DND-41 (cell line): ENCODE measurements at regions not wholly inside any gene's neighbourhood (a gene's known extent, or its start where the extent isn't known, plus 50 kb on each side); places are given as distances from the start of the nearest gene placed in this dataset.

ENCODE experiments used
- ATAC-seq: fragments of 200-7000 bp; cut with Tn5 transposase; 3 replicates; pipeline ENCODE4 v1.9.1; 2021; ENCODE audit warnings: low read depth; ENCODE audit not compliant: insufficient read depth
- DNase-seq: peaks from one replicate; pipeline ENCODE4 v3.0.0-alpha.2; 2020
- H2AFZ ChIP-seq: 2 replicates; pipeline ENCODE4 v1.6.0; 2012; ENCODE audit warnings: low read depth, low read length
- H3K27ac ChIP-seq: 2 replicates; pipeline ENCODE4 v1.5.1; 2012; ENCODE audit warnings: low read length, inconsistent platforms
- H3K27me3 ChIP-seq: fragments of 200-600 bp; sonication (generic); 2 replicates; pipeline ENCODE4 v1.6.0; 2012; ENCODE audit warnings: low read length, mild to moderate bottlenecking, inconsistent platforms; ENCODE audit not compliant: insufficient read depth, poor library complexity
- H3K36me3 ChIP-seq: 2 replicates; pipeline ENCODE4 v1.5.1; 2012; ENCODE audit warnings: low read length, inconsistent platforms; ENCODE audit not compliant: insufficient read depth
- H3K4me1 ChIP-seq: 2 replicates; pipeline ENCODE4 v1.5.1; 2012; ENCODE audit warnings: mild to moderate bottlenecking, low read length; ENCODE audit not compliant: insufficient read depth
- H3K4me2 ChIP-seq: 2 replicates; pipeline ENCODE4 v1.6.0; 2012; ENCODE audit warnings: mild to moderate bottlenecking, moderate library complexity, low read length, inconsistent platforms; ENCODE audit not compliant: insufficient read depth
- H3K4me3 ChIP-seq, 2 experiments: fragments of 200-600 bp in 1 of 2; shearing (Covaris generic) in 1 of 2; 2 replicates each; pipeline ENCODE4 v1.5.1; 2012 to 2016; ENCODE audit warnings: inconsistent platforms in 2 of 2, low read length in 2 of 2, mild to moderate bottlenecking in 2 of 2, low read depth in 1 of 2, moderate library complexity in 1 of 2
- H3K79me2 ChIP-seq: 2 replicates; pipeline ENCODE4 v1.6.0; 2012; ENCODE audit warnings: low read length, inconsistent platforms; ENCODE audit not compliant: insufficient read depth
- H3K9ac ChIP-seq: 2 replicates; pipeline ENCODE4 v1.6.0; 2012; ENCODE audit warnings: low read depth, mild to moderate bottlenecking, inconsistent platforms, low read length, moderate library complexity
- H3K9me3 ChIP-seq: 2 replicates; pipeline ENCODE4 v1.5.1; 2012; ENCODE audit warnings: low read length, moderate library complexity, mild to moderate bottlenecking, inconsistent platforms; ENCODE audit not compliant: insufficient read depth, severe bottlenecking
- H4K20me1 ChIP-seq: 2 replicates; pipeline ENCODE4 v1.6.0; 2012; ENCODE audit warnings: low read length; ENCODE audit not compliant: insufficient read depth
- EZH2 ChIP-seq: IDR thresholded peaks from 3 replicates; pipeline ENCODE4 v1.6.1; 2012; ENCODE audit warnings: borderline replicate concordance, low read depth, mild to moderate bottlenecking, moderate library complexity, low read length, inconsistent platforms; ENCODE audit not compliant: severe bottlenecking
- TF ChIP-seq, protein P1 (sequence below): IDR thresholded peaks from 2 replicates; pipeline ENCODE4 v1.5.1; 2012; ENCODE audit warnings: borderline replicate concordance, low read length, moderate library complexity, mild to moderate bottlenecking; ENCODE audit not compliant: poor library complexity, severe bottlenecking; ENCODE audit errors: extremely low read depth

DNA sequence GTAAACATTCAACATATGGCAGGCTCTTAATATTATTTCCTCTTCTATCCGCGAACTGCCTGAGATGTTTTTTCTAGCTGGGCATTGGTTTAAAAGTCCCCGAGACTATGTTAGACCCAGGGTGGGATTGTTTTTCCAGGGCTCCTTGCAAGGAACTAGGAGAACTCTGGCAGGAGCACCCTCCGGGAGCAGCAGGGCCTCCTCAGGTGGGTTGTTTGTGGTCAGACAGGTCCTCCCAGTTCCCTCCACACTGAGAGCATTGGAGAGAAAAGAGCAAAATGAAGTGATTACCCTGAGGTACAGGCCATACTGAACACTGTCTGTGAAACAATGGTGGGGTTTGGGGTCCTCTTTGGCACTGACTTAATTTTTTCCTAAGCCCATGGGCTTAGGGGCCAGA, 115.9 kb upstream of the LGALSL start:
- Histone ChIP-seq H3K9me3 (no peaks in the 10 kb centered on the region), H2AFZ (no peak overlapping the region), H3K36me3 (no peaks in the 10 kb centered on the region), H4K20me1 (peaks cover 2% of the 10 kb centered on the region; the same call in 1 of the 2 replicates), H3K79me2 (no peaks in the 10 kb centered on the region), H3K9ac (no peak overlapping the region), H3K4me2 (no peak overlapping the region), H3K4me1 (no peaks in the 10 kb centered on the region), H3K27ac (no peak overlapping the region), H3K4me3 (no peak overlapping the region), H3K27me3 (peaks cover 15% of the 10 kb centered on the region)
- DNase-seq (no peak), ATAC-seq (no peak)
- TF ChIP-seq, protein P1, sequence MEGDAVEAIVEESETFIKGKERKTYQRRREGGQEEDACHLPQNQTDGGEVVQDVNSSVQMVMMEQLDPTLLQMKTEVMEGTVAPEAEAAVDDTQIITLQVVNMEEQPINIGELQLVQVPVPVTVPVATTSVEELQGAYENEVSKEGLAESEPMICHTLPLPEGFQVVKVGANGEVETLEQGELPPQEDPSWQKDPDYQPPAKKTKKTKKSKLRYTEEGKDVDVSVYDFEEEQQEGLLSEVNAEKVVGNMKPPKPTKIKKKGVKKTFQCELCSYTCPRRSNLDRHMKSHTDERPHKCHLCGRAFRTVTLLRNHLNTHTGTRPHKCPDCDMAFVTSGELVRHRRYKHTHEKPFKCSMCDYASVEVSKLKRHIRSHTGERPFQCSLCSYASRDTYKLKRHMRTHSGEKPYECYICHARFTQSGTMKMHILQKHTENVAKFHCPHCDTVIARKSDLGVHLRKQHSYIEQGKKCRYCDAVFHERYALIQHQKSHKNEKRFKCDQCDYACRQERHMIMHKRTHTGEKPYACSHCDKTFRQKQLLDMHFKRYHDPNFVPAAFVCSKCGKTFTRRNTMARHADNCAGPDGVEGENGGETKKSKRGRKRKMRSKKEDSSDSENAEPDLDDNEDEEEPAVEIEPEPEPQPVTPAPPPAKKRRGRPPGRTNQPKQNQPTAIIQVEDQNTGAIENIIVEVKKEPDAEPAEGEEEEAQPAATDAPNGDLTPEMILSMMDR, result no peak
- TF ChIP-seq EZH2, result no peak

DNA sequence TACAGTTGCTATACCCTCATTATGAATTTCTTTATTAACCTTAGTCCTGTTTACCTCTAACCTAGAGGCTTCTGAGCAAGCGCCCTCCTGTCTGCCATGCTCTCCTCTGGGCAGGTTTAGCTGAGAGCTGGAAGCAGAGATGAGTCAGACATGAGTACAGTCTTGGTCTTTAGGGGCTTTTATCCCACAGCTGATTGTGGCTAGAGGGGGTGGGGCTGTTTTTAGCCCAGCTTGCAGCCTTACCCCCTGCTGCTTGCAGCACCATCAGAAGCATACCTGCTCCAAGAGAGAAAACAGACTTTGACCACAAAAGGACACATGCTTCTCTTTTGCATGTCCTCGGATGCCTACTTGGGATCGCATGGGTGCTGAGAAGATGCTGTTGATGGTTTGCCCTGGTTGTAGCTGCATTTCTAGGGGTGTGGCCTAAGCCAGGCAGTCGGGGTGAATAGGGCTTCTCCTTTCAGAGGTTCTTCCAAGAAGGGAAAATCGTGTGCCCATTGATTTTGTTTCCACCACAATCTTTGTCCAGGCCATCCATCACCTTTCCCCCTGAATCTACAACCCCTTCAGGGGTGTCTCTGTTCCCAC, 115.0 kb upstream of the LGALSL start:
- Histone ChIP-seq H3K27me3 (peaks cover 15% of the 10 kb centered on the region), H3K79me2 (no peaks in the 10 kb centered on the region), H2AFZ (no peak overlapping the region), H3K4me1 (no peaks in the 10 kb centered on the region), H3K27ac (no peak overlapping the region), H3K36me3 (no peaks in the 10 kb centered on the region), H4K20me1 (peaks cover 2% of the 10 kb centered on the region; the same call in 1 of the 2 replicates), H3K9me3 (no peaks in the 10 kb centered on the region), H3K4me3 (no peak overlapping the region), H3K4me2 (no peak overlapping the region), H3K9ac (no peak overlapping the region)
- DNase-seq (peak; percentile 58), ATAC-seq (peak; percentile 93)
- TF ChIP-seq, protein P1, result no peak
- TF ChIP-seq EZH2, result no peak

DNA sequence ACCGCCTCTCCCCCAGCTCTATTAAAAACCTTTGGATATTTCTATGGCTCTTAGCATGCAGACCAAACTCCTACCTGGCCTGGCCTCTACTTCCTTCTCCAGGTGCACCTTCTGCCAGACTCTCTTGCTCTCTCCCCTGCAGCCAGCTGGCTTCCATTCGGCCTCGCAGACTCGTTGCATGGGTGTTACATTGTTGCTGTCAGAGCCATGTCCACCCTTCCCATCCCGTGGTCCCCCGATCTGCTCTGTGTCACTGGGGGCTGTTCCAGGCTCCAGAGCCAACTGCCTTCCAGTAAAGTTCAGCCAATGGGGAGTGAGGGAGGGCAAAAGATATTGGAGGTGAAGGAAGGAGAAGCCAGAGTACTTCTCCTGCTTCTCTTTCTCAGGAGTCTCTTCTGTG, 112.5 kb upstream of the LGALSL start:
- no peak overlapping the region for H2AFZ ChIP-seq
- H3K4me2 ChIP-seq, result no peak overlapping the region
- H3K36me3 ChIP-seq, result no peaks in the 10 kb centered on the region
- no peaks in the 10 kb centered on the region for H3K9me3 ChIP-seq
- no peaks in the 10 kb centered on the region for H3K4me1 ChIP-seq
- H3K4me3 ChIP-seq, result no peak overlapping the region
- H3K27ac ChIP-seq, result no peak overlapping the region
- H3K9ac ChIP-seq, result no peak overlapping the region
- DNase-seq, result no peak
- ATAC-seq, result no peak
- H4K20me1 ChIP-seq, result peaks cover 2% of the 10 kb centered on the region; the same call in 1 of the 2 replicates
- TF ChIP-seq EZH2, result no peak
- TF ChIP-seq, protein P1, result no peak
- no peaks in the 10 kb centered on the region for H3K79me2 ChIP-seq
- H3K27me3 ChIP-seq, result peaks cover 8% of the 10 kb centered on the region
